SK-N-SH (cell line): ENCODE measurements at regions not wholly inside any gene's neighbourhood (a gene's known extent, or its start where the extent isn't known, plus 50 kb on each side); places are given as distances from the start of the nearest gene placed in this dataset.

Experiments
- CTCF ChIA-PET: fragments of 300-600, 350-600 bp; formaldehyde crosslinking; extraction: SDS; loops from one replicate; lab custom pipeline; 2021; lab: Yijun Ruan, JAX
- POLR2A ChIA-PET: fragments of 350-600 bp; sonication (Branson Sonifier 250); formaldehyde crosslinking; extraction: SDS; loops from one replicate; lab custom pipeline; 2020; ENCODE audit warnings: antibody characterized with exemption, inconsistent platforms; lab: Yijun Ruan, JAX
- DNase-seq: peaks from one replicate; pipeline ENCODE4 v3.0.0; 2012
- H2AFZ ChIP-seq: fragments of 200-600 bp; sonication (generic); 2 replicates; pipeline ENCODE4 v1.8.1; 2016; ENCODE audit warnings: antibody characterized with exemption, mild to moderate bottlenecking, low read depth
- H3F3A ChIP-seq: fragments of 200-600 bp; sonication (generic); replicated peaks from 2 replicates; pipeline ENCODE3; 2016; ENCODE audit warnings: antibody characterized with exemption, mild to moderate bottlenecking; ENCODE audit not compliant: insufficient read depth
- H3K27ac ChIP-seq, 2 experiments: fragments of 200-500 bp in 1 of 2; fragments of 200-600 bp in 1 of 2; sonication (Bioruptor generic) in 1 of 2; sonication (generic), shearing (Covaris generic) in 1 of 2; 2 replicates each; pipeline versions ENCODE4 v1.5.1 to v1.6.1; 2014 to 2016; ENCODE audit warnings: low read depth in 2 of 2, inconsistent platforms in 1 of 2, low read length in 1 of 2, mild to moderate bottlenecking in 1 of 2, mixed read lengths in 1 of 2
- H3K27me3 ChIP-seq: fragments of 200-600 bp; sonication (generic), shearing (Covaris generic); 2 replicates; pipeline ENCODE4 v1.6.1; 2016; ENCODE audit warnings: mixed run types; ENCODE audit not compliant: insufficient read depth
- H3K36me3 ChIP-seq, 2 experiments: fragments of 200-500 bp in 1 of 2; fragments of 200-600 bp in 1 of 2; sonication (Bioruptor generic) in 1 of 2; sonication (generic) in 1 of 2; replicated peaks in 1 of 2; 2 replicates each; pipeline versions ENCODE3 to v1.5.1; 2014 to 2016; ENCODE audit warnings: low read length in 1 of 2, mild to moderate bottlenecking in 1 of 2; ENCODE audit not compliant: insufficient read depth in 2 of 2, control insufficient read depth in 1 of 2
- H3K4me1 ChIP-seq, 2 experiments: fragments of 200-500 bp in 1 of 2; fragments of 200-600 bp in 1 of 2; sonication (Bioruptor generic) in 1 of 2; sonication (generic), shearing (Covaris generic) in 1 of 2; 2 replicates each; pipeline versions ENCODE4 v1.5.1 to v1.6.1; 2014 to 2016; ENCODE audit warnings: low read depth in 1 of 2, low read length in 1 of 2, mixed run types in 1 of 2; ENCODE audit not compliant: insufficient read depth in 2 of 2, control insufficient read depth in 1 of 2
- H3K4me2 ChIP-seq: fragments of 200-600 bp; sonication (generic), shearing (Covaris generic); 2 replicates; pipeline ENCODE4 v1.6.1; 2017; ENCODE audit warnings: mixed run types
- H3K4me3 ChIP-seq, 2 experiments: fragments of 200-500 bp in 1 of 2; fragments of 200-600 bp in 1 of 2; sonication (Bioruptor generic) in 1 of 2; sonication (generic), shearing (Covaris generic) in 1 of 2; 2 replicates each; pipeline versions ENCODE4 v1.5.1 to v1.8.1; 2014 to 2016; ENCODE audit warnings: low read depth in 2 of 2, inconsistent platforms in 1 of 2, low read length in 1 of 2, mild to moderate bottlenecking in 1 of 2, mixed read lengths in 1 of 2, moderate library complexity in 1 of 2
- H3K79me2 ChIP-seq: fragments of 200-600 bp; sonication (generic); 2 replicates; pipeline ENCODE4 v1.8.1; 2017; ENCODE audit warnings: mild to moderate bottlenecking; ENCODE audit not compliant: insufficient read depth
- H3K9ac ChIP-seq: fragments of 200-600 bp; sonication (generic); 2 replicates; pipeline ENCODE4 v1.6.1; 2017; ENCODE audit warnings: mixed run types
- H3K9me2 ChIP-seq: fragments of 200-600 bp; sonication (generic); 2 replicates; pipeline ENCODE4 v1.6.1; 2017; ENCODE audit warnings: mixed run types
- H3K9me3 ChIP-seq: fragments of 200-600 bp; sonication (generic); 2 replicates; pipeline ENCODE4 v1.6.1; 2017; ENCODE audit warnings: mixed run types, mild to moderate bottlenecking, moderate library complexity
- H4K20me1 ChIP-seq: fragments of 200-600 bp; sonication (generic); 2 replicates; pipeline ENCODE4 v1.6.1; 2017; ENCODE audit warnings: mild to moderate bottlenecking, mixed run types; ENCODE audit not compliant: insufficient read depth
- CHD2 ChIP-seq: fragments of 150-350 bp; IDR thresholded peaks from 2 replicates; pipeline ENCODE4 v1.6.1; 2018; ENCODE audit warnings: low read length; ENCODE audit not compliant: partially characterized antibody
- EZH2phosphoT487 ChIP-seq: fragments of 200-600 bp; sonication (generic); IDR thresholded peaks from 2 replicates; pipeline ENCODE4 v1.6.1; 2017; ENCODE audit warnings: low read depth, mixed run types, mild to moderate bottlenecking, antibody characterized with exemption, moderate library complexity, borderline replicate concordance
- FOSL2 ChIP-seq: IDR thresholded peaks from 2 replicates; pipeline ENCODE4 v1.4.0; 2012; ENCODE audit warnings: low read depth, mild to moderate bottlenecking, moderate library complexity, borderline replicate concordance
- FOXJ3 ChIP-seq: sonication (generic); formaldehyde crosslinking; IDR thresholded peaks from 2 replicates; pipeline ENCODE4 v1.5.1; 2020; ENCODE audit warnings: mild to moderate bottlenecking, missing genetic modification reagents
- GABPA ChIP-seq: IDR thresholded peaks from 2 replicates; pipeline ENCODE4 v1.4.0; 2012; ENCODE audit warnings: low read depth, mild to moderate bottlenecking
- JUND ChIP-seq: IDR thresholded peaks from 2 replicates; pipeline ENCODE4 v1.4.0; 2012
- NFIC ChIP-seq: IDR thresholded peaks from 2 replicates; pipeline ENCODE4 v1.4.0; 2012; ENCODE audit warnings: borderline replicate concordance
- POLR2AphosphoS5 ChIP-seq: IDR thresholded peaks from 2 replicates; pipeline ENCODE4 v1.6.1; 2012; ENCODE audit warnings: low read depth, low read length
- RCOR1 ChIP-seq: fragments of 150-350 bp; IDR thresholded peaks from 2 replicates; pipeline ENCODE4 v1.6.1; 2017; ENCODE audit warnings: antibody characterized with exemption, low read length
- SIN3A ChIP-seq: IDR thresholded peaks from 2 replicates; pipeline ENCODE4 v1.6.1; 2012; ENCODE audit warnings: low read depth, mild to moderate bottlenecking, low read length, moderate library complexity, borderline replicate concordance
- TAF1 ChIP-seq: IDR thresholded peaks from 2 replicates; pipeline ENCODE4 v1.6.1; 2012; ENCODE audit warnings: low read depth, mild to moderate bottlenecking, low read length, moderate library complexity, borderline replicate concordance
- TCF12 ChIP-seq: IDR thresholded peaks from 2 replicates; pipeline ENCODE4 v1.4.0; 2012
- TEAD4 ChIP-seq: IDR thresholded peaks from 2 replicates; pipeline ENCODE4 v1.4.0; 2012; ENCODE audit warnings: mild to moderate bottlenecking, borderline replicate concordance; ENCODE audit not compliant: insufficient read depth
- WGBS: methylation state at CpG from one replicate; pipeline ENCODE4 v1.1.6; 2017; ENCODE audit warnings: low lambda C conversion rate; 5-methylcytosine and 5-hydroxymethylcytosine counted together
- TF ChIP-seq, protein P1 (sequence below): IDR thresholded peaks from 2 replicates; pipeline ENCODE4 v1.6.1; 2012; ENCODE audit warnings: mild to moderate bottlenecking, low read depth, low read length, moderate library complexity
- TF ChIP-seq, protein P2 (sequence below): fragments of 200-600 bp; sonication (generic); IDR thresholded peaks from 2 replicates; pipeline ENCODE4 v1.6.1; 2017; ENCODE audit warnings: antibody characterized with exemption, mild to moderate bottlenecking, moderate library complexity
- TF ChIP-seq, protein P3 (sequence below): IDR thresholded peaks from 2 replicates; pipeline ENCODE4; 2012
- TF ChIP-seq, protein P4 (sequence below): fragments of 150-350 bp; IDR thresholded peaks from 2 replicates; pipeline ENCODE4 v1.6.1; 2017; ENCODE audit warnings: antibody characterized with exemption, low read length, low read depth, borderline replicate concordance
- TF ChIP-seq, protein P5 (sequence below): IDR thresholded peaks from 2 replicates; pipeline ENCODE4 v1.4.0; 2012; ENCODE audit warnings: low read depth, borderline replicate concordance

DNA sequence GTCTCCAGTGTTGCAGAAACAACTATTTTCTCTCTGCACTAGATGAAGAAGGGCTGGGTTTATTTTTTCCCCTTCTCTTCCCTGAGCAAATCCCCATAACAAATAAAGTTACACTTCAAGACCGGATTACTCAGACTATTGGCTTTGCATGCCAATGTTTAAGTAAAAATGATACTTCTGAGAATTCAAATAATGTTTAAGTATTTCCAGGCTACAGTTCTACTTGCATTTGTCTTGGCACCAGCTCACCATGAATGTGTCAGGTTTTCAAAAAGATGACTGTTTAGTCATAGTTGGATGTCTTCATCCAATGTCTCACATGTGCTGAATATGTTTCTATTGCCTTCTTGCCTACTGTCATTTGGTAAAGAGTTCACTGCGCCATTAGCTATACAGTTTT is 912.6 kb downstream of the GATA3 start:
- H3K36me3 ChIP-seq, result no peaks in the 10 kb centered on the region
- TF ChIP-seq TCF12 (no peak), JUND (no peak), SIN3A (no peak), NFIC (no peak), RCOR1 (no peak), TEAD4 (no peak), FOXJ3 (CRISPR knock-in tag) (no peak), GABPA (no peak), EZH2phosphoT487 (no peak), FOSL2 (no peak), CHD2 (no peak), TAF1 (no peak), POLR2AphosphoS5 (no peak)
- TF ChIP-seq, protein P1, sequence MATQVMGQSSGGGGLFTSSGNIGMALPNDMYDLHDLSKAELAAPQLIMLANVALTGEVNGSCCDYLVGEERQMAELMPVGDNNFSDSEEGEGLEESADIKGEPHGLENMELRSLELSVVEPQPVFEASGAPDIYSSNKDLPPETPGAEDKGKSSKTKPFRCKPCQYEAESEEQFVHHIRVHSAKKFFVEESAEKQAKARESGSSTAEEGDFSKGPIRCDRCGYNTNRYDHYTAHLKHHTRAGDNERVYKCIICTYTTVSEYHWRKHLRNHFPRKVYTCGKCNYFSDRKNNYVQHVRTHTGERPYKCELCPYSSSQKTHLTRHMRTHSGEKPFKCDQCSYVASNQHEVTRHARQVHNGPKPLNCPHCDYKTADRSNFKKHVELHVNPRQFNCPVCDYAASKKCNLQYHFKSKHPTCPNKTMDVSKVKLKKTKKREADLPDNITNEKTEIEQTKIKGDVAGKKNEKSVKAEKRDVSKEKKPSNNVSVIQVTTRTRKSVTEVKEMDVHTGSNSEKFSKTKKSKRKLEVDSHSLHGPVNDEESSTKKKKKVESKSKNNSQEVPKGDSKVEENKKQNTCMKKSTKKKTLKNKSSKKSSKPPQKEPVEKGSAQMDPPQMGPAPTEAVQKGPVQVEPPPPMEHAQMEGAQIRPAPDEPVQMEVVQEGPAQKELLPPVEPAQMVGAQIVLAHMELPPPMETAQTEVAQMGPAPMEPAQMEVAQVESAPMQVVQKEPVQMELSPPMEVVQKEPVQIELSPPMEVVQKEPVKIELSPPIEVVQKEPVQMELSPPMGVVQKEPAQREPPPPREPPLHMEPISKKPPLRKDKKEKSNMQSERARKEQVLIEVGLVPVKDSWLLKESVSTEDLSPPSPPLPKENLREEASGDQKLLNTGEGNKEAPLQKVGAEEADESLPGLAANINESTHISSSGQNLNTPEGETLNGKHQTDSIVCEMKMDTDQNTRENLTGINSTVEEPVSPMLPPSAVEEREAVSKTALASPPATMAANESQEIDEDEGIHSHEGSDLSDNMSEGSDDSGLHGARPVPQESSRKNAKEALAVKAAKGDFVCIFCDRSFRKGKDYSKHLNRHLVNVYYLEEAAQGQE, result no peak
- TF ChIP-seq, protein P2, sequence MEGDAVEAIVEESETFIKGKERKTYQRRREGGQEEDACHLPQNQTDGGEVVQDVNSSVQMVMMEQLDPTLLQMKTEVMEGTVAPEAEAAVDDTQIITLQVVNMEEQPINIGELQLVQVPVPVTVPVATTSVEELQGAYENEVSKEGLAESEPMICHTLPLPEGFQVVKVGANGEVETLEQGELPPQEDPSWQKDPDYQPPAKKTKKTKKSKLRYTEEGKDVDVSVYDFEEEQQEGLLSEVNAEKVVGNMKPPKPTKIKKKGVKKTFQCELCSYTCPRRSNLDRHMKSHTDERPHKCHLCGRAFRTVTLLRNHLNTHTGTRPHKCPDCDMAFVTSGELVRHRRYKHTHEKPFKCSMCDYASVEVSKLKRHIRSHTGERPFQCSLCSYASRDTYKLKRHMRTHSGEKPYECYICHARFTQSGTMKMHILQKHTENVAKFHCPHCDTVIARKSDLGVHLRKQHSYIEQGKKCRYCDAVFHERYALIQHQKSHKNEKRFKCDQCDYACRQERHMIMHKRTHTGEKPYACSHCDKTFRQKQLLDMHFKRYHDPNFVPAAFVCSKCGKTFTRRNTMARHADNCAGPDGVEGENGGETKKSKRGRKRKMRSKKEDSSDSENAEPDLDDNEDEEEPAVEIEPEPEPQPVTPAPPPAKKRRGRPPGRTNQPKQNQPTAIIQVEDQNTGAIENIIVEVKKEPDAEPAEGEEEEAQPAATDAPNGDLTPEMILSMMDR, result no peak
- TF ChIP-seq, protein P3, sequence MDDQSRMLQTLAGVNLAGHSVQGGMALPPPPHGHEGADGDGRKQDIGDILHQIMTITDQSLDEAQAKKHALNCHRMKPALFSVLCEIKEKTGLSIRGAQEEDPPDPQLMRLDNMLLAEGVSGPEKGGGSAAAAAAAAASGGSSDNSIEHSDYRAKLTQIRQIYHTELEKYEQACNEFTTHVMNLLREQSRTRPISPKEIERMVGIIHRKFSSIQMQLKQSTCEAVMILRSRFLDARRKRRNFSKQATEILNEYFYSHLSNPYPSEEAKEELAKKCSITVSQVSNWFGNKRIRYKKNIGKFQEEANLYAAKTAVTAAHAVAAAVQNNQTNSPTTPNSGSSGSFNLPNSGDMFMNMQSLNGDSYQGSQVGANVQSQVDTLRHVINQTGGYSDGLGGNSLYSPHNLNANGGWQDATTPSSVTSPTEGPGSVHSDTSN, result no peak
- TF ChIP-seq, protein P4, sequence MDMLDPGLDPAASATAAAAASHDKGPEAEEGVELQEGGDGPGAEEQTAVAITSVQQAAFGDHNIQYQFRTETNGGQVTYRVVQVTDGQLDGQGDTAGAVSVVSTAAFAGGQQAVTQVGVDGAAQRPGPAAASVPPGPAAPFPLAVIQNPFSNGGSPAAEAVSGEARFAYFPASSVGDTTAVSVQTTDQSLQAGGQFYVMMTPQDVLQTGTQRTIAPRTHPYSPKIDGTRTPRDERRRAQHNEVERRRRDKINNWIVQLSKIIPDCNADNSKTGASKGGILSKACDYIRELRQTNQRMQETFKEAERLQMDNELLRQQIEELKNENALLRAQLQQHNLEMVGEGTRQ, result no peak
- TF ChIP-seq, protein P5, sequence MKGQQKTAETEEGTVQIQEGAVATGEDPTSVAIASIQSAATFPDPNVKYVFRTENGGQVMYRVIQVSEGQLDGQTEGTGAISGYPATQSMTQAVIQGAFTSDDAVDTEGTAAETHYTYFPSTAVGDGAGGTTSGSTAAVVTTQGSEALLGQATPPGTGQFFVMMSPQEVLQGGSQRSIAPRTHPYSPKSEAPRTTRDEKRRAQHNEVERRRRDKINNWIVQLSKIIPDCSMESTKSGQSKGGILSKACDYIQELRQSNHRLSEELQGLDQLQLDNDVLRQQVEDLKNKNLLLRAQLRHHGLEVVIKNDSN, result no peak
- no peak overlapping the region for H3K27ac ChIP-seq
- no peaks in the 10 kb centered on the region for H3K79me2 ChIP-seq
- ChIA-PET POLR2A (no interaction called here), CTCF (no interaction called here)
- no peaks in the 10 kb centered on the region for H3K4me1 ChIP-seq
- no peak for DNase-seq
- H4K20me1 ChIP-seq, result no peaks in the 10 kb centered on the region
- no peak overlapping the region for H3K4me2 ChIP-seq
- H3K9me2 ChIP-seq, result no peaks in the 10 kb centered on the region
- no peak overlapping the region for H3K4me3 ChIP-seq
- H3K27me3 ChIP-seq, result no peaks in the 10 kb centered on the region
- H3K9me3 ChIP-seq, result no peaks in the 10 kb centered on the region
- WGBS, result 39% methylated on average over 2 of the region's 2 CpGs
- H3K9ac ChIP-seq, result no peak overlapping the region
- no peaks in the 10 kb centered on the region for H3F3A ChIP-seq
- H2AFZ ChIP-seq, result 0 out of 2 replicates have a peak overlapping the region, but pooled peaks have one; percentile 11
